ENCODE measurements at regions not wholly inside any gene's neighbourhood (a gene's known extent, or its start where the extent isn't known, plus 50 kb on each side); places are given as distances from the start of the nearest gene placed in this dataset.

- Histone ChIP-seq H3K4me3 (no peak overlapping the region), H3K27ac (no peak overlapping the region), H3K9me3 (no peaks in the 10 kb centered on the region), H3K4me1 (peaks cover 16% of the 10 kb centered on the region), H3K36me3 (no peaks in the 10 kb centered on the region), H3K27me3 (no peaks in the 10 kb centered on the region)
- no peak for TF ChIP-seq CTCF (IDR thresholded peaks at IDR 0.05)
- TF ChIP-seq POLR2AphosphoS5 (IDR thresholded peaks at IDR 0.05), result no peak
- no peak for TF ChIP-seq EP300 (IDR thresholded peaks at IDR 0.05)
- TF ChIP-seq POLR2A (IDR thresholded peaks at IDR 0.05), result no peak
- no peak for DNase-seq (ENCODE audit: low spot score in 2 of 2)
- WGBS, result 76% methylated on average over 2 of the region's 2 CpGs
These were observed 226.6 kb upstream of the HES1 start for GRCh38 chr3:193909387-193909786.

- Histone ChIP-seq H3K27ac (no peak overlapping the region), H3K36me3 (no peaks in the 10 kb centered on the region), H3K27me3 (no peaks in the 10 kb centered on the region), H3K9me3 (no peaks in the 10 kb centered on the region), H3K4me1 (peaks cover 11% of the 10 kb centered on the region), H3K4me3 (no peak overlapping the region)
- WGBS, result 90% methylated on average over 1 of the region's 1 CpG
- no peak for DNase-seq (ENCODE audit: low spot score in 2 of 2)
- no peak for TF ChIP-seq POLR2A (IDR thresholded peaks at IDR 0.05)
- no peak for TF ChIP-seq CTCF (IDR thresholded peaks at IDR 0.05)
- TF ChIP-seq EP300 (IDR thresholded peaks at IDR 0.05), result no peak
- no peak for TF ChIP-seq POLR2AphosphoS5 (IDR thresholded peaks at IDR 0.05)
These were observed 225.6 kb upstream of the HES1 start for GRCh38 chr3:193910310-193910709.

- WGBS, result 65% methylated on average over 9 of the region's 9 CpGs
- Histone ChIP-seq H3K4me3 (no peak overlapping the region), H3K9me3 (no peaks in the 10 kb centered on the region), H3K27ac (no peak overlapping the region), H3K4me1 (peaks cover 9% of the 10 kb centered on the region), H3K27me3 (no peaks in the 10 kb centered on the region), H3K36me3 (no peaks in the 10 kb centered on the region)
- no peak for DNase-seq (ENCODE audit: low spot score in 2 of 2)
- TF ChIP-seq CTCF (IDR thresholded peaks at IDR 0.05) (no peak), POLR2AphosphoS5 (IDR thresholded peaks at IDR 0.05) (no peak), EP300 (IDR thresholded peaks at IDR 0.05) (no peak), POLR2A (IDR thresholded peaks at IDR 0.05) (no peak)
These were observed 224.8 kb upstream of the HES1 start for GRCh38 chr3:193910886-193911738.

GRCh38 chr3:193911784-193912340, 224.1 kb upstream of the HES1 start:
- H3K27me3 ChIP-seq, result no peaks in the 10 kb centered on the region
- TF ChIP-seq POLR2AphosphoS5 (IDR thresholded peaks at IDR 0.05), result no peak
- no peak for TF ChIP-seq POLR2A (IDR thresholded peaks at IDR 0.05)
- no peak for TF ChIP-seq CTCF (IDR thresholded peaks at IDR 0.05)
- TF ChIP-seq EP300 (IDR thresholded peaks at IDR 0.05), result no peak
- no peak for DNase-seq (ENCODE audit: low spot score in 2 of 2)
- no peak overlapping the region for H3K4me3 ChIP-seq
- WGBS, result 88% methylated on average over 12 of the region's 12 CpGs
- H3K9me3 ChIP-seq, result no peaks in the 10 kb centered on the region
- no peaks in the 10 kb centered on the region for H3K36me3 ChIP-seq
- no peak overlapping the region for H3K27ac ChIP-seq
- H3K4me1 ChIP-seq, result peaks cover 9% of the 10 kb centered on the region

- no peak for DNase-seq (ENCODE audit: low spot score in 2 of 2)
- TF ChIP-seq EP300 (IDR thresholded peaks at IDR 0.05), result no peak
- TF ChIP-seq CTCF (IDR thresholded peaks at IDR 0.05), result no peak
- TF ChIP-seq POLR2A (IDR thresholded peaks at IDR 0.05), result no peak
- no peak for TF ChIP-seq POLR2AphosphoS5 (IDR thresholded peaks at IDR 0.05)
- Histone ChIP-seq H3K4me1 (peaks cover 9% of the 10 kb centered on the region), H3K36me3 (no peaks in the 10 kb centered on the region), H3K4me3 (no peak overlapping the region), H3K27ac (no peak overlapping the region), H3K9me3 (no peaks in the 10 kb centered on the region), H3K27me3 (no peaks in the 10 kb centered on the region)
- WGBS, result 97% methylated on average over 2 of the region's 2 CpGs
These were observed 223.2 kb upstream of the HES1 start for GRCh38 chr3:193912621-193913178.

Measured in suprapubic skin (tissue), 4 donors.